ENCODE measurements at regions not wholly inside any gene's neighbourhood (a gene's known extent, or its start where the extent isn't known, plus 50 kb on each side); places are given as distances from the start of the nearest gene placed in this dataset.
"Not testable (repeated sequence)": the region's sequence is repeated elsewhere in the genome, so short reads cannot be mapped to it uniquely, and the experiment has no call there.

DNA sequence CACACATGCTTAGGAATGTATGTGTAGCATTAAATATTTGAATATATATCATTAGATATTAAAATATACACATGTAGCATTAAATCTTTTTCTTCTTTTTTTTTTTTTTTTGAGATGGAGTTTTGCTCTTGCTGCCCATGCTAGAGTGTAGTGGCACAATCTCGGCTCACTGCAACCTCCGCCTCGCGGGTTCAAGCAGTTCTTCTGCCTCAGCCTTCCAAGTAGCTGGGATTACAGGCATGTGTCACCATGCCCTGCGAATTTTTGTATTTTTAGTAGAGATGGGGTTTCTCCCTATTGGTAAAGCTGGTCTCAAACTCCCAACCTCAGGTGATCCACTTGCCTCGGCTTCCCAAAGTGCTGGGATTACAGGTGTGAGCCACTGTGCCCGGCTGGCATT, 1151.6 kb upstream of the FAM98A start:
- TF ChIP-seq, protein P1, sequence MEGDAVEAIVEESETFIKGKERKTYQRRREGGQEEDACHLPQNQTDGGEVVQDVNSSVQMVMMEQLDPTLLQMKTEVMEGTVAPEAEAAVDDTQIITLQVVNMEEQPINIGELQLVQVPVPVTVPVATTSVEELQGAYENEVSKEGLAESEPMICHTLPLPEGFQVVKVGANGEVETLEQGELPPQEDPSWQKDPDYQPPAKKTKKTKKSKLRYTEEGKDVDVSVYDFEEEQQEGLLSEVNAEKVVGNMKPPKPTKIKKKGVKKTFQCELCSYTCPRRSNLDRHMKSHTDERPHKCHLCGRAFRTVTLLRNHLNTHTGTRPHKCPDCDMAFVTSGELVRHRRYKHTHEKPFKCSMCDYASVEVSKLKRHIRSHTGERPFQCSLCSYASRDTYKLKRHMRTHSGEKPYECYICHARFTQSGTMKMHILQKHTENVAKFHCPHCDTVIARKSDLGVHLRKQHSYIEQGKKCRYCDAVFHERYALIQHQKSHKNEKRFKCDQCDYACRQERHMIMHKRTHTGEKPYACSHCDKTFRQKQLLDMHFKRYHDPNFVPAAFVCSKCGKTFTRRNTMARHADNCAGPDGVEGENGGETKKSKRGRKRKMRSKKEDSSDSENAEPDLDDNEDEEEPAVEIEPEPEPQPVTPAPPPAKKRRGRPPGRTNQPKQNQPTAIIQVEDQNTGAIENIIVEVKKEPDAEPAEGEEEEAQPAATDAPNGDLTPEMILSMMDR (conservative IDR thresholded peaks at IDR 0.05; ENCODE audit: low read length), result not testable (repeated sequence)
- not testable (repeated sequence) for TF ChIP-seq EZH2phosphoT487 (IDR thresholded peaks at IDR 0.05; ENCODE audit: borderline replicate concordance)
